ENCODE measurements at regions not wholly inside any gene's neighbourhood (a gene's known extent, or its start where the extent isn't known, plus 50 kb on each side); places are given as distances from the start of the nearest gene placed in this dataset.

DNA sequence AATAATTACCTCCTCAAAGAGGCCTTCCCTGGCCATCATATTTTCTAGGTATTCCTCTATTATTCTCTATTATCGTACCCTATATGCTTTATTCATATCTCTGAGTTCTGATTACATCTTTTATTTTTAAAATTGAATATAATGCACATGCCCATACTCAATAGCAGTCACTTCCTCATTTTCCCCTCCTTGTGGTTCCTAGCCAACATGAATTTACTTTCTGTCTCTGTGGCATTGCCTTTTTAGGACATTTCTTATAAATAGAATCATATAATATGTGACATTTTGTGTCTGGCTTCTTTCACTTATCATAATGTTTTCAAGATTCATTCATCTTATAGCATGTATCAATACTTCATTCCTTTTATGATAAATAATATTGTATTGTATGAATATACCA lies 74.4 kb upstream of the TRHDE start:
- TF ChIP-seq POLR2A (IDR thresholded peaks at IDR 0.05) (no peak), CTCF (IDR thresholded peaks at IDR 0.05) (no peak), EP300 (IDR thresholded peaks at IDR 0.05) (no peak)

Measured in tibial nerve (tissue), 4 donors.